ENCODE measurements at regions not wholly inside any gene's neighbourhood (a gene's known extent, or its start where the extent isn't known, plus 50 kb on each side); places are given as distances from the start of the nearest gene placed in this dataset.

DNA sequence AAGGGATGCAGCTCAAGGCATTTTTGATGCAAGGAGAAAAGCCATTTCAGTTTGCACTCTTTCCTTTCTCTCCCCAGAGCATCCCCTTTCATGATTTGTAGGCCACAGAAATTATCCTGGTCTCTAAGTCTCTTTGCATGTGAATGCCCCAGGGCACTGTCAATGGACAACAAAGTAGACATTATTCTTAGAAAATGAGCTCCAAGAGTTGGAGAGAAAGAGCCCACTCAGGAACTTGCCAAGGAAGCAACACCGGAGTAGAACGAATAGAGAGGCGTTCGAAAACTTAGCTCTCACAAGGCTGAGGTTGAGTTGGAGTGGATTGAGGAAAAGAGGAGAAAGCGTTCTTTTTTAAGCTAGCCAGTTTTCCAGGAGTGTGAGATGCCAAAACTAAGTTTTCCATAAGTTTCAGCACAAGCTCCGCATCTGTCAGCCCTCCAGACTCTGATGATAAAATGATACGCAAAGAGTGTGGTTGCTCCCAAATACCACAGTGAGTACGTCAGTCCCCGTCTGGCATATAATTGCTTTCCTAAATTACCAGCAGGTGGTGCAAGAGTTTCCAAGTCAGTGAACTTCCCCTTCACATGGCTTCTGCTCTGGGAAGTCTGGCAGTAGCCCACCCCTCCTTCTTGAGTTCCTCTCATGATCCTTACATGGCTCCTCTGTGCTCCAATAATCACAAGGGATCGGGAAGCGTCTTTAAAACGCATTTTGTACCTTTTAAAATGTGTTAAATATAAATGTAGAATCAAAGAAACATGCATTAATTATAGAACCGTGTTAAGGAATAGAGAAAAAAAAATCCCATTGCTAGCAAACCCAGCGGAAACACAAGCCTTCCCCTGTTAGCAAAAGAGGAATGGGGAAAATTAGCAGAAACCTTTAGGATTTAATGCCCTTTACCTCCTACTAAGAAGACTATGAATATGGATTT is 1060.6 kb upstream of the FANCL start:
- Histone ChIP-seq H3K27ac (ENCODE audit: low read depth, low read length) (no peak overlapping the region), H3K18ac (ENCODE audit: extremely low read depth, low read length) (no peak overlapping the region), H2AK5ac (ENCODE audit: low read depth, low read length) (no peak overlapping the region), H2BK20ac (ENCODE audit: low read length) (no peak overlapping the region), H3K4me2 (ENCODE audit: insufficient read depth in 1 of 2, low read depth in 2 of 2, low read length in 2 of 2) (no peak overlapping the region), H4K91ac (replicated peaks; ENCODE audit: insufficient read length, low read length) (no peak overlapping the region), H3K9ac (replicated peaks in 1 of 4; ENCODE audit: extremely low read depth in 1 of 4, low read depth in 3 of 4, low read length in 3 of 4) (no peak overlapping the region), H3K4ac (replicated peaks; ENCODE audit: insufficient read length, low read depth, low read length) (no peak overlapping the region), H2BK15ac (ENCODE audit: low read length) (no peak overlapping the region), H2AFZ (ENCODE audit: low read length) (peak overlapping the region; percentile 64; the same call in 1 of the 2 replicates), H3K14ac (ENCODE audit: insufficient read length) (no peak overlapping the region), H3K4me1 (replicated peaks in 1 of 4; ENCODE audit: control insufficient read depth in 3 of 4, insufficient read depth in 4 of 4, low read length in 3 of 4) (peaks cover 0 to 5% (median 0%) of the 10 kb centered on the region in 4 experiments; a peak in 3 of 7 replicates), H3K79me1 (ENCODE audit: low read depth, low read length) (no peaks in the 10 kb centered on the region), H2BK5ac (ENCODE audit: low read depth, low read length) (no peak overlapping the region), H4K5ac (ENCODE audit: insufficient read length, low read depth, low read length) (no peak overlapping the region), H2BK120ac (replicated peaks; ENCODE audit: low read depth, low read length) (no peak overlapping the region), H3K23me2 (ENCODE audit: low read depth, low read length) (no peaks in the 10 kb centered on the region), H3K4me3 (ENCODE audit: extremely low read depth in 1 of 4, insufficient read depth in 2 of 4, low read depth in 3 of 4, low read length in 4 of 4) (no peak overlapping the region), H3K36me3 (ENCODE audit: control insufficient read depth in 2 of 4, insufficient read depth in 4 of 4, low read length in 3 of 4) (no peaks in the 10 kb centered on the region), H3K9me3 (ENCODE audit: insufficient read depth in 2 of 2, low read depth in 1 of 2, low read length in 1 of 2) (no peaks in the 10 kb centered on the region), H3K23ac (ENCODE audit: insufficient read length) (no peak overlapping the region), H4K20me1 (replicated peaks in 1 of 2; ENCODE audit: control insufficient read depth in 1 of 2, insufficient read depth in 2 of 2, low read length in 2 of 2) (no peaks in the 10 kb centered on the region), H3K79me2 (ENCODE audit: control insufficient read depth in 1 of 2, insufficient read depth in 2 of 2, low read length in 2 of 2) (no peaks in the 10 kb centered on the region), H2BK12ac (ENCODE audit: low read depth, low read length) (no peak overlapping the region), H3K56ac (replicated peaks; ENCODE audit: insufficient read length, low read depth, low read length) (no peak overlapping the region), H4K8ac (ENCODE audit: extremely low read depth, insufficient read depth, low read length) (no peak overlapping the region), H3K27me3 (replicated peaks in 1 of 4; ENCODE audit: control insufficient read depth in 3 of 4, extremely low read depth in 1 of 4, insufficient read depth in 3 of 4, low read length in 3 of 4) (no peaks in the 10 kb centered on the region)
- CTCF ChIA-PET (ENCODE audit: partially characterized antibody), result interaction anchor here (0.6 to 2.7 kb wide), 19 partner anchors 8 to 450 kb away, joined by 3 to 14 read pairs (median 4); no protein-coding TSS in a partner anchor
- POLR2A ChIA-PET (ENCODE audit: partially characterized antibody), result no interaction called here
- WGBS, 2 experiments (ENCODE audit: extremely low coverage in 1 of 2, insufficient coverage in 1 of 2, insufficient read length in 1 of 2, insufficient replicate concordance in 2 of 2, low coverage in 1 of 2, low lambda C conversion rate in 2 of 2, missing lambda C conversion rate in 1 of 2), result 56% methylated on average over 14 of the region's 14 CpGs; no CpG with 5 or more reads in 1 of the 2 experiments
- DNase-seq (ENCODE audit: low read depth in 1 of 2, low spot score in 2 of 2) (peak in 1 of 2 experiments; percentile 54), FAIRE-seq (peak; percentile 97)
- peak; percentile 78 to 85 for TF ChIP-seq RAD21 (IDR thresholded peaks at IDR 0.05 in 1 of 2, conservative IDR thresholded peaks at IDR 0.05 in 1 of 2; ENCODE audit: low read depth in 2 of 2, low read length in 2 of 2)
- TF ChIP-seq JUN (IDR thresholded peaks at IDR 0.05; ENCODE audit: low read depth, low read length), result 0 out of 2 replicates have a peak, but pooled peaks have one; percentile 12
- TF ChIP-seq CBX8 (IDR thresholded peaks at IDR 0.05; ENCODE audit: borderline replicate concordance, low read depth, low read length), result no peak
- TF ChIP-seq BCL11A (IDR thresholded peaks at IDR 0.05; ENCODE audit: low read depth in 2 of 2, low read length in 2 of 2), result no peak
- TF ChIP-seq SP1 (IDR thresholded peaks at IDR 0.05; ENCODE audit: low read depth, low read length), result no peak
- TF ChIP-seq SUZ12 (IDR thresholded peaks at IDR 0.05; ENCODE audit: low read length), result no peak
- no peak for TF ChIP-seq TEAD4 (IDR thresholded peaks at IDR 0.05; ENCODE audit: low read depth, low read length)
- TF ChIP-seq, protein P1, sequence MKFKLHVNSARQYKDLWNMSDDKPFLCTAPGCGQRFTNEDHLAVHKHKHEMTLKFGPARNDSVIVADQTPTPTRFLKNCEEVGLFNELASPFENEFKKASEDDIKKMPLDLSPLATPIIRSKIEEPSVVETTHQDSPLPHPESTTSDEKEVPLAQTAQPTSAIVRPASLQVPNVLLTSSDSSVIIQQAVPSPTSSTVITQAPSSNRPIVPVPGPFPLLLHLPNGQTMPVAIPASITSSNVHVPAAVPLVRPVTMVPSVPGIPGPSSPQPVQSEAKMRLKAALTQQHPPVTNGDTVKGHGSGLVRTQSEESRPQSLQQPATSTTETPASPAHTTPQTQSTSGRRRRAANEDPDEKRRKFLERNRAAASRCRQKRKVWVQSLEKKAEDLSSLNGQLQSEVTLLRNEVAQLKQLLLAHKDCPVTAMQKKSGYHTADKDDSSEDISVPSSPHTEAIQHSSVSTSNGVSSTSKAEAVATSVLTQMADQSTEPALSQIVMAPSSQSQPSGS (IDR thresholded peaks at IDR 0.05; ENCODE audit: low read length), result no peak
- TF ChIP-seq RFX5 (IDR thresholded peaks at IDR 0.05; ENCODE audit: borderline replicate concordance, low read depth, low read length), result no peak
- TF ChIP-seq RBBP5 (IDR thresholded peaks at IDR 0.05; ENCODE audit: borderline replicate concordance, low read depth, low read length), result no peak
